NCI-H524 (cell line): ENCODE measurements at regions not wholly inside any gene's neighbourhood (a gene's known extent, or its start where the extent isn't known, plus 50 kb on each side); places are given as distances from the start of the nearest gene placed in this dataset.

ENCODE experiments used
- DNase-seq, 2 experiments: peaks; one replicate each; lab custom pipeline; 2025; lab: John Stamatoyannopoulos, UW

GRCh38 chr2:64196963-64197362, 52.7 kb upstream of the PELI1 start:
- DNase-seq, result no peak

- no peak for DNase-seq
These were observed 56.9 kb upstream of the PELI1 start for GRCh38 chr2:64201151-64201550.

GRCh38 chr2:64202206-64202845, 58.1 kb upstream of the PELI1 start:
- DNase-seq, result no peak

- no peak for DNase-seq
These were observed 59.1 kb upstream of the PELI1 start for GRCh38 chr2:64203131-64203857.

GRCh38 chr2:64203858-64204632, 59.8 kb upstream of the PELI1 start:
- DNase-seq, result no peak

DNA sequence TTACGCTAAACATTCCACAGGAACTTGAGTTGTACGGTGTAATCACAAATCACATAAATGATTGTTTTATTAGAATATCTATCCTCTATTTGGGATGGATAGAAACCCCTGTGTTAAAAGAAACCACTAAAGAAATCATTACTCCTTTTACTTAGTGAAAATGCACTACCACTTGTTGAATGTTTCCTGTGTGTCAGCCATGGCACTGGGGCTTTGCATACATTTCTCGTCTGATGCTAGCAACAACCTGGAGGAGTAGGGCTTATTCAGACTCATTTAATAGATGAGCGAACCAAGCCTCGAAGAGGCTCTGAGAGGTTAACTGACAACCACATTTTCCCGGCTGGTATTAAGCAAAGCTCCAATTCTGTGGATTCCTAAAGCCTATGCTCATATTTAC, 60.5 kb upstream of the PELI1 start:
- no peak for DNase-seq

DNA sequence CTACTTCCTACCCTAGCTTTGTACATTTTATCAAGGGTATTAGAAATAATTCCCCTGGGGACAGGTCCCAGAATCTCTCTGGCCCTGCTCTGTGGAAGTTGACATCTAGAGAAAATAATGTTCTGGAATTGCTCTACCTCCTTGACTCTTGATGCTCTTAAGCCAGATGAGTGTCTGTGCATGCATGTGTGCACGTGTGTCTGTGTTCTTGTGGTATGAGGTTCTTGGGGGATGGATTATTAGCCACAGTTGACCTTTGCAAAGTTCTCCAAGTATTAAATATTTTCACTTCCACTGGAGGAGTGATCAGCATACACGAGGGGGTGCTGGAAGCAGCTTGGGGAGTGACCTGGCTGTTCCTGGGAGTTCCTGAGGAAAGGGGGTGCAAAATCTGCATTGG, 61.2 kb upstream of the PELI1 start:
- DNase-seq, result no peak

GRCh38 chr2:64207573-64207972, 63.4 kb upstream of the PELI1 start:
- DNase-seq, result no peak

DNA sequence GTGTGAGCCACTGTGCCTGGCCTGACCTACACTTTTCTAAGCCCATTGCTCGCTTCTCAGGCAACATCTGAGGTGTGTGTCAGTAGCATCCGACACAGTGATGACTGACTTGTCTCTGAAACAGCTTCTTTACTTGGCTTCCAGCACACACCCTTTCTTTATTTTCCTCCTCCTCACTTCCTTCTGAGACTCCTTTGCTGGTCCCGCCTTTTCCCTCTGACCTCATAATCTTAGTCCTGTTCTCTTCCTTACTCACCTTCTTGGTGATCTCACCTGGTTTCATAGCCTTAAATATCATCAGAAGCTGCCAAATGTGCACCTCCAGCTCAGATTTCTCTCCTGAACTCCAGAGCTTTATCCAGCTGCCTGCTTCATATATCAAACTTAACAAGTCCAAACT, 66.6 kb upstream of the PELI1 start:
- no peak for DNase-seq

DNA sequence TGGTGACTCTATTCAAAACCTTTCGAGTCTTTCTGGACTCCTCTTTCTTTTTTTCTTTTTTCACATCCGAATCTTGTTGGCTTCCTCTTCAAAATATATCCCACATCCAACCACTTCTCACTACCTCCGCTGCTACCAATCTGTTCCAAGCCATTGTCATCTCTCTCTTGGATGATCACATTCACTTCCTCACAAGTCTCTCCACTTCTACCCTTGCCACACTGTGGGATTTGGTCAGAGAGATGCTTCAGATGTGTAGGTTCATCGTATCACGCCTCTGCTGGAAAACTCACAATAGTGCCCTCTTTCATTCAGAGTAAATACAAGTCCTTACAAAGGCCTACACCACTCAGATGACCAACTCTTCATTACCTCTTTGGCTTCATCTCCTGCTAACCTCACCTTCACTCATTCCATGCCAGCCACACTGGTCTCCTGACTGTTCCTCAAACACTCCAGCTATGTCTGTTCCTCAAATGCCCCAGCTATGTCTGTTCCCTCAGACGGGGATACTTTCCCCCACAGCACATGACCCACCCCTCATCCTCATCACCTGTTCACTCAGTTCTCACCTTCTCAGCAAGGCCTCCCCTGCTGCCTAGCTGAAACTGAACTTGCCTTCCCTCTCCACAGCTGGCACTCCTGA, 67.2 kb upstream of the PELI1 start:
- DNase-seq, result no peak

GRCh38 chr2:64212346-64212745, 68.1 kb upstream of the PELI1 start:
- no peak for DNase-seq

DNA sequence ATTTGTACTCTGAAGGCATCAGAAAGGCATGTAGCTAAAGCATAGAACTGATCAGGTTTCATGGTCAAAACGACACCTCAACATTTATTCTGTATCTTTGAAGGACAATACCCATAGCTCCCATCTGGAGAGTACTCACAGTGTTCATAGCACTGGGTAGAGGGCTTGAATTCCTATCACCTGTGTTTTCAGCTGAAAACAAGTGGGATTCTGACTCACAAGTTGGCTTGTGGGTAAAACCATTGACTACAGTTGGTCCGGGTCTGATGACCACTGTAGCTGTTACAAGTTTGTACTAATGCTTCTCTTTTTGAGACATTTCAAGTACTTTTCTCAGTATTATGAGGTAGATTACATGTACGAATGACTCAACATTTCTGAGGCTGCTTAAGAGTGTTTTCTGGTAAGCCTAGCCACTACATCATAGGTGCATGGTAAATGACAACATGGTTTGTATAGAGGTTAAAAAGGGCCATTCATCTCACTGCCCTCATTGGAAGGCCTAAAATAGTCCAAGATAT, 68.6 kb upstream of the PELI1 start:
- DNase-seq, result peak in 1 of 2 experiments; percentile 62

DNA sequence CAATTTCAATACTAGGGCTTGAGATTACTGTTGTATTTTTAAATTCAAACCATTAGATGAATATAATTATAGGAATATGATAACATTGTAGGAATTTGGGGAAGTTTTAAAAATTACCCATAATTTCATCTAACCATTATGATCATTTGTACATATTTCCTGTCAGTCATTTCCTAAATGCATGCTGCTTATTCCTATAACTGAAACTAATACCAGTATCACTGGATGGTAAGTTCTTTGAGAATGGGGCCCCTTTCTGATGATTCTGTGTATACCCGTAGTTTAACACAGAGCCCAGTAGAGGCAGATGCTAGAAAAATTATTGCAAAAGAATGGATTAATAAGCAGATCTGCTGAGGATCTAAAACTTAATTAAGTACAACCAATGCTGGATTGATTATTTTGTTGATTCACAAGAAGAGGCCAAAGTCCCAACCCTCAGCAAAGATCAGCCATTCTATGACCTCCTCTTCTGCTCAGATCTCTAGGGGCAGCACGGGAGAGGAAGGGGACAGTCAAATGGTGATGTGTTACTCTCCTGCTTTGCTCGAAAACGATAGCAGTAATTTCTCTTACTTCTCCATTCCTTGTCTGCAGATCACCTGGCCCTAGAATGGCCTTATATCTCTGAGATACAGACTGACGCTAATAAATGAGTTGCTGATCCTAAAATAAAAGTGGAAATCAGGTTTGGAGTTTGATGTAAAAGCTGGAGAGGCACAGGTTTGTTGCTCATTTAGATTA, 69.5 kb upstream of the PELI1 start:
- no peak for DNase-seq

- no peak for DNase-seq
These were observed 70.3 kb upstream of the PELI1 start for GRCh38 chr2:64214281-64215115.

GRCh38 chr2:64217198-64217869, 73.1 kb upstream of the PELI1 start:
- DNase-seq, result no peak

GRCh38 chr2:64218137-64218802, 74.0 kb upstream of the PELI1 start:
- no peak for DNase-seq

DNA sequence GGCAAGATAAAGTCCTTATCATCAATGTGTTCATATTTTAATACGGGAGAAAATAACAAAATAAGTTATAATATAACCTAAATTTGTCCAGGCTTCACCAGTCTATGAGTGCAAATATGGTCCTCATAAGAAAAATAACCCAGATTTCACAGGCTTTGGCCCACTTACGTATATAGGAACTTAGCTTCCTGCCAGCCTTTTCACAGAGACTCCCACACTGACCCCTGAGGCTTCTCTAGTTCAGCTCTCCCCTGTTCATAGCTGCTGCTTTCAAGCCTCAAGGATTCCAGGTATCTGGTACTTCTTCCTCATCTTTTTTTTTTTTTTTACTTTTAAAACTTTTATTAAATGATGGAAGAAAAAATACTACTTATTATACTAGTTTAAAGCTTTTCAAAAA, 74.9 kb upstream of the PELI1 start:
- DNase-seq, result no peak

GRCh38 chr2:64220265-64220664, 76.0 kb upstream of the PELI1 start:
- DNase-seq, result peak in 1 of 2 experiments; percentile 27

DNA sequence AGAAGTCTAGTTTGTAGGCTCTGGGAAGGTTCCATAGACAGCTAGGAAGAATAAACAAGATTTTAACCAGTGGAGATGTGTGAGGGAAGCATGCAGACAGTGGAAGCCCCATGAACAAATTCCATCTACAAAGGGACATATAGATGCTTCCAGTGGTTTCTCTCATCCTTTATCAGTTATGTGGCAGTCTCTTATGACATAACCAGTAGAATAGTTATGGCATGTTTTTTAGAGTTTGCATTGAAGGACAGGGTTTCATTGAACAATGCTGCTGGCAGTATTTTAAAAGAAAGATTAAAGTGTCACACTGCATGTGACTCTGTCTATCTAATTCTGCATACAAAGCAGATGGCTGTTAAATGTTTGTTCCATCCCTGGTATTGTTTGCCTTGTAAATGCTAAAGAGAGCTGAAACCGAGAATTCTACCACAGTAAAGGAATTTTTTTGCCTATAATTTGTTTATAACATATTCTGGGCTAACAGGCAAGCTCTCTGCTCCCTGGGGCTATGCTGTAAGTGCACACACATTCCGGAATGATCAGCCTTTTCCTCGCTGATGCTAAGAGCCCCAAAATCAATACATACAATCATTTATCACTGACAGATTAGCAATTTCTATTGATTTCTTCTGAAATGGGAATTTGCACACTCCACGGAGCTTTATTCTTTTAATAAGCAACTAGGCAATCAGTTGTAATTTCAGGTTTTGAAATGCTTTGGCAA, 76.8 kb upstream of the PELI1 start:
- no peak for DNase-seq
